HG03159 (cell line): ENCODE measurements at regions not wholly inside any gene's neighbourhood (a gene's known extent, or its start where the extent isn't known, plus 50 kb on each side); places are given as distances from the start of the nearest gene placed in this dataset.

Source experiments
- ATAC-seq: cut with Tn5 transposase; IDR thresholded peaks from one replicate; pipeline ENCODE4 v1.9.1; 2021; ENCODE audit warnings: mild to moderate bottlenecking, moderate library complexity; ENCODE audit not compliant: unreplicated experiment

GRCh38 chr1:232556351-232556750 is 73.6 kb downstream of the SIPA1L2 start:
- ATAC-seq: no peak

DNA sequence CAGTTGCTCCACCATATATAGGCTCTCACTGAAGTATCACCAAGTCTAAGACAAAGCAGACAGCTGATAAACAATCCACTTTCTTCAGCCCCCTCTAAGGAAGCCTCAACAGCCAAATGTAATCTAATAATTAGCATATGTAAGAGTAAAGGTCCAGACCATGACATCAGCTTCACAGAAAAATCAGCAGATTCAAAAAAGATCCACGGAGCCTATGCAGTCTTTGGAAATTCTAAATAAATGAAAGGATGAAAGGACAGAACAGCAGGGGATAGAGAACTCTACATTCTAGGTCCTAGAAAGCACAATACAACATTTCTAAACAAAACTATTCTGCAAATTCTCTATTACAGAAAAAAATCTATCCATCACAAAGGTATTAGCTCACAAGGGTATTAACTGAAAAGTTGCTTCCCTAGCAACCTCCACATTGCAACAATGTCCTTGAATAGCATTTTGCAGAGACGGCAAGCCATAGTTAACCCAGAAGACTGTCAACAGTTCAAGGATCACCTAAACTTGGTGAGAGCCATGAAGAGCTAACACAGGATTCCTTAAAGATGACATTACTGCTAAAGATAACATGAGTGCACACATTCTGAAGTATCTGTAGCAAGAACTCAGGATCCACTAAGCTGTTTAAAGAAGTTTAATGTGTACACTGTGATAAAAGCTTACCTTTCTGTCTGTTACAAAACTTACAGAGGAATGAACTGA is 74.3 kb downstream of the SIPA1L2 start:
- no peak for ATAC-seq

DNA sequence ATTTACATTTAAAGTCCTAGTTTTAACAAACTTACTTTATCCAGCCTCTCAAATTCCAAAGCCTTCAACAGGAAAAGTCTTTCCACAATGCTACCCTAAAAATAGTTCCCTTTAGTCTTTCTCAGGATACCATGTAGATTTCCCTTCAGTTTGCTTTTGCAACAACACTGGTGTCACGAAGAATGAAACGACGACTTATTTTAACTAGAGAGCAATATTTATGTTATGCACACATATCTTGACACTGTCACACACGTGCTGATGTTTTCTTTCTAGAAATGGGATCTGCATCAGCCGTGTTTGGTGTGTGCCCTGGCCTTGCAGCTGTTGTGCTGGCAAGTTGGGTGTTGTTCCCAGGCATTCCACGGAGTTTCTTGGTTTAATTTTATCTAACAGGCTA is 75.5 kb downstream of the SIPA1L2 start:
- ATAC-seq: no peak

DNA sequence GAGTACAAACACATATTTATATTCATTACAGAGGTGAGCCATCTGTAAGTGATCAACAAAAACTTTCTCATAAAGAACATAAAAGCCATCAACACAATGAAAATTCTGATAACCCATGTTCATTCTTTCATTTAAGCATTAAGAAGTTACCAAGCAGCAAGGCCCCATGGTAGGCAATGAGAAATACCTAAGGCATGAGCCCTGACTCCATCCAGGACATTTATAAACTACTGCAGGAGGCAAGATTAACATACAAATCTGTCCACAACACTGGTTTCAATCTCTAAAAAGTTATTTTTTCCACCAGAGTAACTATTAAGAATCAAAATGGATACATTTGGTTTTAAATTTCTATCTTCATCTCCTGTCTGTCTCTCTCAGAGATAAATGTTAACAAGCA is 76.1 kb downstream of the SIPA1L2 start:
- ATAC-seq: no peak

DNA sequence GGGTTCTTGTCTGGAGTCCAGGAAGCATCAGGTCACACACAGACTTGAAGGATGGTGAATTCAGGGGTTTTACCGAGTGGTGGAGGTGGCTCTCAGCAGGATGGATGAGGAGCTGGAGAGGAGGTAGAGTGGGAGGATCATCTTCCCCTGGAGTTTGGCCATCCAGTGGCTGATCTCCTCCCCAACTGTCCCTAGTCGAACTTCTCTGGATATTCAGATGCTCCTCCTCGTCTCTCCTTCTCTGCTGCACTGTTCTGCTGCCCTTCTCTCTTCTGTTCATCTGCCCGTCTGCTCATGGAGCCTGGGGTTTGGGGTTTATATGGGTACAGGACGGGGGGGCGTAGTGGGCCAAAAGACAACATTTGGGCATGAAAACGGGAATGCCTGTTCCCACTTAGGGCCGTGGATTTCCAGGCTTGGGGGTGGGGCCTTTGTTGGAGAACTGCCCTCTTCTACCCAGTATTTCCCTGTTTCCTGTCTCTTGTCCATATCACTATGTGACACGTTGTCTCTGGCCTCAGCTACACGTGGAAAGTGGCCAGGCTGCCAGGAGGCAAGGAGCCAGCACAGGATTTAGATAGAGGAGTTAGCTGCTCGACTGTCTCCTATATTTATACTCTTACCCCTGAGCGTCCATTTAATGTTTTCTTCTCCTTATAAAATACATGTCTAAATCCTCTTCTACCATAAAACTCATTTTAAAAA is 76.7 kb downstream of the SIPA1L2 start:
- ATAC-seq: no peak

- no peak for ATAC-seq
Observed at GRCh38 chr1:232551386-232551785, 78.5 kb downstream of the SIPA1L2 start.

DNA sequence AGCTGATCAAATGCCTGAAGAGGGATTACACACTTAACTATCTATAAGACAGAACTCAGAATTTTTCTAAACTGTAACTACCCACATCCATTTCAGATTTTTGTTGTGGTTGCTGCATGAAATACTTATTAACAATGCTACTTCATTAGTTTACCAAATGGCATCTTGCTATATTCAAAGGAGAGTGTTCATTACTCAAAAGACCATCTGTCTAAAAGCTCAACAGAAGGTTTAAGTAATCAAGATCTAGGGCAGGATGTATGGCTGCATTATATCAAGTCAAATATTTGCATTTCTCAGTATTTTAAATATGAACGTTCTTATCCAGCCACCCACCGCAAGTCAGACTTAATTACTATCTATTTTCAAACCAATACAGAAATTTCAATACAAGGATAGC is 79.9 kb downstream of the SIPA1L2 start:
- ATAC-seq: no peak

- no peak for ATAC-seq
Observed at GRCh38 chr1:232548691-232549090, 81.2 kb downstream of the SIPA1L2 start.

GRCh38 chr1:232547938-232548484 is 81.9 kb downstream of the SIPA1L2 start:
- ATAC-seq: no peak

DNA sequence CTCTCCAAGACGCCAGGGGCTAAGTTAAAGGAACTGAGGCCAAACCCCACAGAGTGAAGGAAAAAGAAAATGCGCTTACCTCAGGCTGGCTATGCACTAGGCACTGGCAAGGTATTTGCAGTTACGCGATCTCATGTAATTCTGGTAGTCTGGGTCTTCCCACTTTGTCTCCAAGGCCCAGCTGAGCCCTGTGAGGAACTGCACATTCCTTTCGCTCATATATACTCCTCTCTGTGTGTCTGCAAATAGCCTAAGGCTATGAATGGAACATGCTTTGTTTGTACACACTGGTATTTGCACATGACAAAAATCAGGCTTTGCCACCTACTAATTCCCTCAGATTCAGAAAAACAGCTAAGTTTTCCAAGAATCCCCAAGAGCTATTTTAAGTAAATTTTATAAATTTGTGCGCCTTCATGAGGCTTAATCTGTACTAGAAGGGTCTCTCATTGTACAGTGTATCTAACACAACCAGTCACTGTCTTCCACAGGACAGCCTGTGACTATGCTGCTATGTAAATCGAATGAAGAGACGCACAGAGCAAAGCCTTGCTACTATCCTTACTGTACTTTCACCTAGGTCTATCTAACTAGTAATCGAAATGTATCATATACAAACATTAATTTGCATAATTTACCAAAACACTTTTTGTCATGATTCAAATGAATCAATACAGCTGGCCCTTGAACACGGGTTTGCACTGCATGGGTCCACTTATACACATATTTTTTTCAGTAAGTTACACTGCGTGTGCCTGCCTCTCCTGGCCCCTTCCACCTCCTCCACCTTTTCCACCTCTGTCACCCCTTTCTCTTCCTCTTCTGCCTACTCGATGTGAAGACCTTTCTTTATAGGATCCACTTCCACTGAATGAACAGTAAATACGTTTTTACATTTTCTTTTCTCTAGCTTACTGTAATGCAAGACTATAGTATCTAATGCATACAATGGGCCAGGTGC is 87.0 kb downstream of the SIPA1L2 start:
- no peak for ATAC-seq

GRCh38 chr1:232538943-232539302 is 91.0 kb downstream of the SIPA1L2 start:
- no peak for ATAC-seq

DNA sequence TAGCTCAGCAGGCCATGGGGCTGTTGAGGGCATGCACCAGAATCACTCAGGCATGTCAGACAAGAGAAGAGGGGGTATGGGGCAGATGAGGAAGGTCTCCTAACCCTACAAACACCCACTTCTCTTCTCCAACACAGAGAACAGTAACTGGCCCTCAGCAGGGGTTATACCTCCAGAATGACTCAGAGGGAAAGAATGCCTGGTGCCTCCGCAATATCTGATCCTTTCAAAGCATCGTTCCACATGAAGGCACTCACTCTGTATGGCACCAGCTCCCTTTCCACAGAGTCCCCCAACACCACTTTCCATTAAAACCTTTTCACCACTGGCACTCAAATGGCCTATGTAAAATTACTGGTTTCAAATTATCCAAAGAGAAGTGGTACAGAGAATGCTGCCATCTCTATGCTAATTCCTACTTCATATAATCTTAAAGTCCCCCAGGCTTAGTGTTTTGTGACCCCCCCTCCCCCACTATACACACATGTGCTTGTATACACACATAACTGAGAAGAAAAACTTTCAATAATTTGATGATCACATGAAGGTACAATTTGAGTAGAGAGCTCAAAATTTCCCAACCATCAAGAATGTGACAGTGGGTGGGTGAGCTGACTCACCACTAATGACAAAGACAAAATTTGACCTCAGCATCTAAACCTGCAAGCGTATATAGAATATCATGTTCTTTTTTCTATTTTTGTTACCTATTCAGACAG is 91.5 kb downstream of the SIPA1L2 start:
- no peak for ATAC-seq

GRCh38 chr1:232534552-232535517 is 95.1 kb downstream of the SIPA1L2 start:
- ATAC-seq: no peak

GRCh38 chr1:232533328-232533727 is 96.6 kb downstream of the SIPA1L2 start:
- no peak for ATAC-seq

- no peak for ATAC-seq
Observed at GRCh38 chr1:232532901-232533300, 97.0 kb downstream of the SIPA1L2 start.

GRCh38 chr1:232531291-232531690 is 98.6 kb downstream of the SIPA1L2 start:
- no peak for ATAC-seq

- ATAC-seq: no peak
Observed at GRCh38 chr1:232529747-232530146, 100.2 kb downstream of the SIPA1L2 start.

- no peak for ATAC-seq
Observed at GRCh38 chr1:232528472-232529089, 101.4 kb downstream of the SIPA1L2 start.

DNA sequence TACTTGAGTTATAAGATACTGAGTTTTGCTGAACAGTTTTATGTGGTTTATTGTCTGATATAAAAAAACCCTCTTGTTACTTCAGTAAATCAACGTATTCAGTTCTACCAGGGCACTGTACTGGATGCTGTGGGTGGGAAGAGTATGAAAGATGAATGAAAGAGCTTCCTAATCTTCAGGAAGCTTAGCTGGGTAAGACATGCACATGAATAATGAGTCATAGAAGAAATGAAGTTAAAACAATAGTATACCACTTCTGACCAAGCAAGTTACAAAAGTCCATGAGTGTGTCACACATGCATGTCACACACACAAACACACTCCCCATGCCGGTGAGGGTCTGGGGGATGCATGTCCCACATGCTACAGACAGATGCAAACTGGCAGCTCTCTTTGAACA is 105.9 kb downstream of the SIPA1L2 start:
- no peak for ATAC-seq
